ENCODE measurements at regions not wholly inside any gene's neighbourhood (a gene's known extent, or its start where the extent isn't known, plus 50 kb on each side); places are given as distances from the start of the nearest gene placed in this dataset.

DNA sequence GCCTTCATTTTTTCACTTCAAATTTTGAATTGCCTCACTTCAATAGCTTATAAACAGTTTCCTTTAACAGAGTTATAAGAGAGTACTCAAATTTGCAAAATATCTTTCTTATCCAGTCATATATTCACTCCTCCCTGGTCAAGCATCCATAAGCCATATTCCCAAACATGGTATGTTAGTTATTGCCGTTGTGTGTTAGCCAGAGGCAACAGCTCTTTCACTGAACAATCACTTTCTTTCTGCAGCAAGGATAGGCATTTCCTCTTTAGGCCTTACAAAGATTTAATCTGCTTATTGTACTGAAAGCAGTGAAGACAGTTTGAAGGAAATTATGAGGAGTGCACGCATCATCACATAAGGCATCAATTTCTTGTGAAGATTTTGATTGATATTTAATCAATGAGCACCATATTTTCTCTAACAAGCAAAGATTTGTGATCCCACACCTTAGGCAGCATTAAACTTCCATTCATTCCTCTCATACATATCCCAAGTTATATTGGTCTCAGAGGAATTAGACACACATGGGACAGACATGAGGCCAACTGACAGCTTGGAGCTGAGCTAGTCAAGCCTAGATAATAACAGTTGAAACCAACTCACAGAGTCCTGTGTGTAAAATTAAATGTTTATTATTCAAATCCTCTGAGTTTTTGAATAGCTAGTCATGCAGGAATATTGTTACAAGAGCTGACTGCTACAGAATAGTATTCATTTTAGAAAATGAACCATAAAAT, 80.0 kb upstream of the EPHA6 start:
- FAIRE-seq = no peak

DNA sequence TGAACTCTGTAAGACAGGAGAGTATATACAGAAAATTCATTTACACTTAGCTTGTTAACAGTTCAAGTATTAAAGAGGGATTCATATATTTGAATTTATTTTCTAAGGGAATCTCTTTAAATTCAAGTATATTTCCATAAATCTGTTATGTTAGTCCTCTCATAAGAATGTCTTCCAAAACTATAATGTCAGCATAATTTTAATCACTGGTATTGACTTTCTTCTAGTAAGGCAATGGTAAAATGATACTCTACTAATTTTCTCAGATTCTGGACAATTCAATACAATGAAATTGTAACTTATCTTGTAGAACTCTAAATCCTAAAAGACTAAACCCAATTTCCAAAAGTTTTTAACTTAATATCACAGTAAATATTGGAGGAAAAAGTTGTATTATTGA, 66.3 kb upstream of the EPHA6 start:
- no peak for FAIRE-seq

DNA sequence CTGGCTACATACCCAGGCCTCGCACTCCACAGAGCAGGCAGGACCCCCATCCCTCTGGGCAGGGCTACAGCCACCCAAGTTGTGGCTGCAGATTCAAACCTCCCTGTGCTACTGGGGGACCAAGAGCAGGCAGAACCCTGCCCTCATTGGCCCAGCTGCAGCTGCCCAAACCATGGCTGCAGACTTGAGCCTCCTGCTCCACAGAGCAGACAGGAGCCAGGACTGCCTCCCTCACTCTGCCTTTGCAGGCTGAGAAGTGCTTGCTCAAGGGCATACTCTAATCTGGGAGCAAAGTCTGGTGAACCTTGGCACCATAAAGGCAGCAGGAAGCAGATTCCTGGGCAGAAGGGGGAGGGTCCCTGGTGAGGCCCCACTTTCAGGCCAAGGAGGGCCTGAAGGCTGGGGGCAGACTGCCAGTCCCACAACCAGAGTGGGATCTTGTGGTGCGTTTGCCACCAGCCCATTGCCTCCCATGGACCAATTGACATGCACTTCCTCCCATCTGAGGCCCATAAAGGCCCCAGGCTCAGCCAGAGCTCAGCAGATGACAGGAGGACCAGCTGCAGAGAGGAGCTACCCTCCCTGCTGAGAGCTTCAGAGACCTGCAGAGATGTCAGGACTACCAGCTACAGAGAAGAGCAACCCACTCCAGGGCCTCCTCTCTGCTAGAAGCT, 64.2 kb upstream of the EPHA6 start:
- no peak for FAIRE-seq

DNA sequence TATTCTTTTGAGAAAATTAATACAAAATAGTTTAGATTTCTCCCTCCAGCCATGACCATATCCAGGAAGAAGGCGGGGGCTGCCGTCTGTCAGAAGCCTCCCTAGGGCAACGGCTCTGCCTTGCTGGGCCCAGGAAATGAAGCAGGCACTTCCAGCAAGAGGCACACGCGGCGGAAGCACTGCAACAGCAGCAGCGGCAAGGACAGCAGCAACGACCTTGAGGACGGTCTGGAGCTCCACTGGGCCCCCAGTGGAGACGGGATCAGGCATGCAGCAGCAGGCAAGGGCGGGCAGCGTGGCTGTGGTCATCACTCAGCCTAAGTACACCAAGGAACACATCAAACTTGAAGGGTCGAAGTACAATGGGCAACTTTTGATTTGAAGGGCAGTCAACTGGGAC, 61.3 kb upstream of the EPHA6 start:
- no peak for FAIRE-seq

DNA sequence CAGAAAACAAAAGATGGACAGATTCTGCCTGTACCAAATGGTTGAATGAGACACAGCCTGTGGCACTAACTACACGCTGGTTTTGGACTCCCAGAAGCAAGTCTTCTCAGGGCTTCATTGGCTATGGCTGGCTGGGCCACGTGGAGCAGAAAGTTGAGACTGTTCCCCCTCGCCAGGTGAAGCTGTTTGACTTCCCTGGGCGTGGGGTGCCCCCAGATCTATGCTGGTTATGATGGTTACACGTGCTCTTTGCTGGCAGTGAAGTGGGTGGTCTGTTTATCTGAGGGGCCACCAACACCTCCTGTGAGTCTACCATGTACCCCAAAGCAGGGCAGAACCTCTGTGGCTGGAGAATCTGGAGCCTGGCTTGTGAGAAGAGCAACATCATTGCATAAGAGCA, 60.3 kb upstream of the EPHA6 start:
- FAIRE-seq = no peak

DNA sequence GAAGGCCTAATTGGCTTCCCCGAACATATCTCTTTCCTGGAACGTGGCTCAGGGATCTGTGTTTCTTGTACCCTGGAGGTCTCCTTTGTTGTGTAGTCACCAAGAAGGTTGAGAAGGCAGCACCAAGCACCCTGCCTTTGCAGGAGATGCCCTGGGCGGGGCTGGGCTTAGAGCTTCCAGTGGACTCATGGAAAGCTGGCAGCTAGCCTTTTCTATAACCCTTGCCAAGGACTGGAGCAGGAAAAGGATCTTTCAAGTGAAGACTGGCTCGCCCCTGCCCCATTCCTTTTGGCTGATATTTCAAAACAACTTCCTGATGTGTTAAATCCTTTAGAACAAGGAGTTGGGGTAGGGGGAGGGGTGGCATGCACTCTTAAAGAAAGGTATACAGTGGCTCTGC, 58.9 kb upstream of the EPHA6 start:
- no peak for FAIRE-seq

DNA sequence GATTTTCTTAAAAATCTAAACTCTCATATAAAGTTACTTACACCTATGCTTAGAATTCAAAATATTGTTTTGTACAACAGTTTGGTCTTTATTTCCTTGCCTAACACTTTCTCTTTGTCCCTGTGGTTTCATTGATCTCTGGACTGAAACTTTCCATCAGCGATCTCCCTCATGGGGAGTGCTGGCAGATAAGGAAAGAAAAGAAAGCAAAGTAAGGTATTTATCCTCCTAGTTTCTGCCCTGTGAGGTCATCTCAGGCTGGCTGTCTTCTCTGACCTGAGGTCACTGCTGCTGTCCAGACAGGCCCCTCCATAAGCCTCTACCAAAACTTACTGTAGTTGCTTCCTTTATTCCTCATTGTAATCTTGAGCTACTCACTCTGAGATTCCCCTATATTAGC, 57.9 kb upstream of the EPHA6 start:
- FAIRE-seq = no peak

DNA sequence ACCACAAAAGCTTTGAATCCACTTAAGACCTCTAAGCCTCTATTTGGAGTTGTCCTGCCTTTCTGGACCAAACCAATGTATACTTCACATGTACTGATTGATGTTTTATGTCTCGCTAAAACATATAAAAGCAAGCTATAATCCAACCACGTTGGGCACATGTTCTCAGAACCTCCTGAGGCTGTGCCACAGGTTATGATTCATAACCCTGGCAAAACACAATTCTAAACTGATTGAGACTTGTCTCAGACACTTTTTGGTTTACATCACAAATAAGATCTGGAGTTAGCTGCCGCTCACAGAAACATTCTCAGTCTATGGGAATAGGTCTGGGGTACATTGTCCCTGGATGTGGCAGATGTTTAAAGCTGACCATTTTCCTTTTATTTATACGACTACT, 53.4 kb upstream of the EPHA6 start:
- FAIRE-seq = no peak

Measured in endometrium (tissue), 2 donors.